ENCODE measurements at regions not wholly inside any gene's neighbourhood (a gene's known extent, or its start where the extent isn't known, plus 50 kb on each side); places are given as distances from the start of the nearest gene placed in this dataset.
"Not testable (repeated sequence)": the region's sequence is repeated elsewhere in the genome, so short reads cannot be mapped to it uniquely, and the experiment has no call there.

DNA sequence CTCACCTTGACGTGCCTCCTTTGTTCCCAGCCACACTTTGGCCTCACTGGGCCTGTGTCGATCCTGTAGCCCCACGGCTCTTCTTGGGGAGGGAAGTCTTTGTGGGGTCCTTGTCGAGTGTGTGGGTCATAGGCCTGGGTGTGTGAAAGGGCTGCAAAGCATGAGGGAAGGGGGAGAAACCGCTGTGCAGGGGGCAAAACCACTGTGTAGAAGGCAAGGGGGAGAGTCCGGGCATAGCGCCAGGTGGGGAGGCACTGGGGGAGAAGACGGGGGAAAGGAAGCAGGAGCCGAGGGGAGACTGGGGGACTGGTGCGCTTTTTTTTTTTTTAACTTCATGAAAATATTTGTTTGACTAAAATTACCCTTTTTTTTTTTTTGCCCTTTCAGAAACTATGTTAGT is 65.1 kb upstream of the RASD2 start:
- no peak for DNase-seq (ENCODE audit: low spot score)

DNA sequence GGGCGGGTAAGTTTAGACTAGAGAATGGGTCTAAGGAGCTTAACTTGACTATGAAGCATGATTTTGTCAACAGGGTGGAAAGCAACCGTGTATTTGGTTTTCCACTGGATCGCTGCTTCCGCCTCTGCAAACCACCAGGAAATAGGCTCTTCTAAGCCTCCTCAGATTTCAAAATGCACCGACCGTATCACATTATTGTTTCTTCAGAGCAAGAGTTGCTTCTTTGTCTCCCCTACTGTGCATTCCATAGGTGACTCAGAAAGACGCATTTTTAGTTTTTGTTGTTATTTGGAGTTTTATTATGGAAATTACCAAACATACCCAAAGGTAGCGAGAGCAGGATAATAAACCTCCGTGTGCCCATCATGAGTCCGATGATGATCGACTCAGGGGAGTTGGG is 64.3 kb upstream of the RASD2 start:
- no peak for DNase-seq (ENCODE audit: low spot score)

DNA sequence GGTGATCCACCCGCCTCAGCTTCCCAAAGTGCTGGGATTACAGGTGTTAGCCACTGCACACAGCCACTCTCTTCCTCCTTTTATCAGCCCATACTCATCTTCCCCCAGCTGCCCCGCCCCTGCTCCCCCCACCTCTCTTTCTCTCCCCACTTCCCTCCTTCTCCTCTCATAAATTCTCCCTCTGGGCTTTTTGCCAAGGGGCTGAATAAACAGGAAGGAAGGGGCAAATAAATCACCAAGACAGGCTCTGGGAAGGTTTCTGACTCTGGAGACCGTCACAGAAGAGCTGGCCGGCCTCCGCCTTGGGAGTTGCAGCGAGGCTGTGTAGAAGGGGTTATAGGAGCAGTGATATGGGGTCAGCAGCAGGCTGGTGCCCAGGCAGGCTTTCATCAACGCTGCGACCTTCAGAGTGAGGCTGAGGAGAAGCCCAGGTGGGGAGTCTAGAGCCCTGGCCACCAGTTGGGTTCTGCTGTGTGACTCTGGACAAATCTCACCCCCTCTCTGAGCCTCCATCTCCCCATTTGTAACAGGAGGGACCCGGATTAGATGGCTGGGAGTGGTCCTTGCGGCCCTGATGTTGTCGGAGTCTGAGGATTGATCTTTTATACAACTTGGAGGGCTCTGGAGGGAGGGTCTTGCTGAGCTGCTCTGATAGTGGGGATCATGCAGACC is 62.6 kb upstream of the RASD2 start:
- peak; percentile 59 for DNase-seq (ENCODE audit: low spot score)

DNA sequence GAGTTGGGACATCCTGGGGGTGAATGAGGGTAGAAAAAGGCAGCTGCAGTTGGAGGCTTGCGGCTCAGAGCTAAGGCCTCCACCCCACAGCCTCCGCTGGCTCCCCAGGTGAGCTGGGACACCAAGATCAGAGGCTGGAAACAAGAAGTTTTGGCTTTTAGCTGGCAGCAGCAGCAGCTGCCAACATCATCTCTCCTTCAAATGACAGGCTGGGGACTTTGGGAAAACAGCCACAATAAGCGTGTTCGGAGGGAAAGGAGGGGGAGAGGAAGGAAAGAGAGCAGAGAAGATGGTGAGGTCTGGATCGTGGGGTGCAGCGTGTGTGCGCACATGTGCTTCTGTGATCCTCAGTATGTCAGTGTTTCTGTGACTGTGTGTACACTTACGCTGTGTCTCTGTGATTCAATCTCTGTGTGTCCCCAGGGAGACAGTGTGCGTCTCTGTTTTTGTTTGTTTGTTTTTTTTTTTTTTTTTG is 62.0 kb upstream of the RASD2 start:
- DNase-seq (ENCODE audit: low spot score): no peak

DNA sequence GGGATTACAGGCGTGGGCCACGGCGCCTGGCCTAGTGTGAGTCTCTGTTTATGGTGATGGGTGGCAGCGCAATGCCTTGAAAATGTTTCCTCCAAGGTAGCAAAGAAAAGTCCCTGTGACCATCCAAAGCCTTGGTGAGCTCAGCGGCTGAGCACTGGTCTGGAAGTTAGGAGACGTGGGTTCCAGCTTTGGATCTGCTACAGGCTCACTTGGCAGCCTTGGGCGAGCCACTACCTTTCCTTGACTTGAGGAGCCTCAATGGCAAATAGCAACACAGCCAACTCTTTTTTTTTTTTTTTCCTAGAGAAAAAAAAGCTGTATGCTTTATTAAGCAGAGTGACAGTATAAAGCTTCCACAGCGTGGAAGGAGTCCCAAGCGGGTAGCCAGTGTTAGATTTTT is 61.3 kb upstream of the RASD2 start:
- no peak for DNase-seq (ENCODE audit: low spot score)

DNA sequence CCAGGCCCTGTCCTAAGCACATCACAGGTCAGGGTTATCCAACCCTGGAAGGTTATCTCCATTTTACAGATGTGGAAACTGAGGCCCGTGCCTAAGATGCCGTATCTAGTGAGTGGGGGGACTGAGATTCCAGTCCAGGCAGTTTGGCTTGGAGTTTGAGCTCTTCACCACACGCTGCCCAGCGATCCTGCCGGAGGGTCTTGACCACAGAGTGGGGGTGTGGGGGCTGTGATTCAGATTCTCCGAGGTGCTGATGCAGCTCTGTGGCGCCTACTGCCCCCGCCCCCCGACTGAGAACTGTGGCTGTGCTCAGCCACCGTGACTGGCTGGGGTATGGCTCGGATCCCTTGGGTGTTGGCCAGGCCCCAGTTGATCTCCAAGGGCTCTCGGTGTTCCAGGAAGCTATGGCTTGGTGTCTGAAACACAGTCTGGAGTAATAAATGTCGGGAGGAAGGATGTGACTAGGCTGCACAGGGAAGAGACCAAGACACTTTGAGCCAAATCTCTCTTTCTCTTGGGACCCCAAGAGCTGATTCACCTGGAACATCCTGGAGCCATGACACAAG is 60.6 kb upstream of the RASD2 start:
- DNase-seq (ENCODE audit: low spot score): no peak

DNA sequence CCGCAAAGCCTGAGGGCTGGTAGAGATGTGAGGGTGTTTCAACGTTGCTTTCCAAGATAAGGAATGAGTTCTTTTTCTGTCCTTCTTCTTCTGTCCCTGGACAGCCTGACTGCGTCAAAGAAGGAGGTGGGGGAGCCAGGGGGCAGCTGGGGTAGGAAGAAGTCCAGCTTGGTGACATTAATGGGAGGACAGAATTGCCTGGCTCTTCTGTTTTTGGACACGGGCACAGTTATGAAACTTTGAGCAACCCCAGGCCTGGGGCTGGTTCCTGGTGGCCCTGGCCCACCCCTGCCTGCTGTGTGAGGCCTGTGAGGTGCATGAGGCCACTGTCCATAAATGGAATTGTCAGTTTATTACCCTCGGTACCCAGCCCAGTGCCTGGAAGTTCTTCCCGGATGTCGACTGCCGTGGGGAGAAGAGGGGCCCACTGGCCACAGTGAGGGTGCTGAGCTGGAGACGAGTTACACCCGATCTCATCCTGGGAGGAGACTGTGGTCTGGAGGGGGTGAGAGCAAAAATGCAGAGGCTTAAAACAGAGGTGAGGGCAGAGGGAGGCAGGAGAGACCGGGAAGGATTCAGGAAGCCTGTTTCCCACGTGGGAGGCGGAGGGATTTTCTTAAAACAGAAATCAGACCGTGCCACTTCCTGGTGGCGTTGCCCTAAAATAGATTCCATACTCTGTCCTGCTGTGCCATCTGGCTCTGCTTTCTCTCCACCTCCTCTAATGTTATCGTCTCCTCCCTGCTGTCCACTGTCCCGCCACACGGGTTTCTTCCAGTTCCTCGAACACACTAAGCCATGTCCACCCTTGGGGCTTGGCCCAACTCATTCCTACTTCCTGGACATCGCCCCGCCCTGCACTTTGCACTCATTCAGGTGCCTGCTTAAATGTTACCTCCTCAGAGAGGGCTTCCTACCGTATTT is 59.7 kb upstream of the RASD2 start:
- no peak for DNase-seq (ENCODE audit: low spot score)

DNA sequence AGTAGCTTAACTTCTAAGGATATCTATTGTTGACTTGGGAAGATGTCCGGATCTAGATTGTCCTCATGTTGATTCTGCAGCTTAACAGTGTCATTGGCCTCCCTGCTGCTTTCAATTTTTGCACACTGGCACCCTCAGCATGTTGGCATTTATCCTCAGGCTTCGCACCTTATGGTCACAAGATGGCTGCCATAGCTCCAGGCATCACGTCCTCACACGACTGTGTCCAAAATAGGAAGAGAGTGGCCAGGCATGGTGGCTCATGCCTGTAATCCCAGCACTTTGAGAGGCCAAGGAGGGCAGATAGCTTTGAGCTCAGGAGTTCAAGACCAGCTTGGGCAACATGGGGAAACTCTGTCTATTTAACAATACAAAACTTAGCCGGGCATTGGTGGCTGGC is 58.3 kb upstream of the RASD2 start:
- DNase-seq (ENCODE audit: low spot score): no peak

DNA sequence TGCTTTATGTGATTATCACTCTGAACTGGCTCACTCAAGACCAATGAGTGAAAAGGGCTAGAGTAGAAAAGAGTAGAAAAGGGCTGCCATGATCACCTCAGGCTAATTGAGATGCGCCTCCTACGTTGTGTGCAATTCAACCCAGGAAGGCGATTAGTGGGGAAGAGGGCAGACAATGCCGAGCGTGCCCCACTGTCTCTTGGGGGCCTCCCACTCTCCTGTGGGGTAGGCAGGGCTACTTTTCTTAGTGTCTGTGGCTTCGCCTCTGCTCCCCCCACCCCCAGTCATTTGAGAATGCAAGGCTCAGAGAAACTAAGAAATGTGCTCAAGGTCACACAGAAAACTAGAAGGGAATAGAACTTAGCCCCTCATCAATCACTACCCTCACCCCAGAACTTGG is 57.7 kb upstream of the RASD2 start:
- no peak for DNase-seq (ENCODE audit: low spot score)

DNA sequence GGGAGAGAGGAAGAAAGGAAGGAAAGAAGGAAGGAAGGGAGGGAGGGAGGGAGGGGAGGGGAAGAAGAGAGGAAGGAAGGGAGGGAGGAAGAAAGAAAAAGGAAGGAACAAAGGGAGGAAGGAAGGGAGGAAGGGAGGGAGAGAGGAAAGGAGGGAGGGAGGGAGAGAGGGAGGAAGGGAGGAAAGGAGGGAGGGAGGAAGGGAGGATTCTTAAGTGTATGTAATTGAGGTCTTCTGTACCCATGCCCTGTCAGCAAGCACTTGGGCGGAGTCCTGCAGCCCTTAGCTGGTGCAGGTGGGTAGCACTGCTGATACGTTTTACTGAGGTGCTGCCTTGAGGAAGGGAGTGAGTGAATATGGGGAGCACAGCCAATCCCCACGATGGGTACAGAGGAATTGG is 56.9 kb upstream of the RASD2 start:
- DNase-seq (ENCODE audit: low spot score): no peak

DNA sequence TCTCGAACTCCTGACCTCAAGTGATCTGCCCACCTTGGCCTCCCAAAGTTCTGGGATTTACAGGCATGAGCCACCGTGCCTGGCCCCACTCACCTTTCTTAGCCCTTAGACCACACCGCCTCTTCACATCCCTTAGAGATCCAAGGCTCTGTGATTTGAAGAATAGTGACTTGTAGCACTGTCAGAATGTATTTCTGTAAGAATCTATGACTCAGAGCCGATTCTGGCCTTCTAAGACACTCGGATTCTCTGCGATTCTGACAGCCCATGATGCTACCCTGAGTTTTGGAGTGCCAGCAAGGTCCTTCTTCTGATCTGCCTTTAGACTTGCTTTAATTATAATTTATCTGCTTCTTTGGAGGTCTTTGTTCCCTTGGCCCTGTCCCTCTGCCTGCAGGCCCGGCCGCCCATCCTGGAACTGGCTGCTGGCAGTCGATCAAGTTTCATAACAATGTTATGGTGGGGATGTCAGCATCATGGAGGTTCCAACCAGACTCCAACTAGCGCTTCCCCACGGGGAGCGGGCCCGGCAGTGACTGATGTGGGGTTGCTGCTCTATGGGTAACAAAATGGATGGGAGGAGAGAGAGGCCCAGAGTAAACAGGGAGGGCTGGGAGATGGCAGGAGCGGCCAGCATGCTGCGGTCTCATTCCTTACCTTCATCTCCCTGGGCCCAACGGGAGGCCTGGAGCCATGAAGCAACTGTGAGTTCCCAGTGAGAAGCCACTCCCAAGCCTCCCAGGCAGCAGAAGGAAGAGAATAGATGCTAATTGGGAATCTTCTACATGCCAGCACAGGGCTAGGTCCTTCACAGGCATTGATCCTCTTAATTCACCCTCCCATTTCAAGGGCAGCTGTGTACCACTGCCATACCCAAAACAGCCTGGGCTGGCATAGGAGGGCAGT is 55.7 kb upstream of the RASD2 start:
- no peak for DNase-seq (ENCODE audit: low spot score)

DNA sequence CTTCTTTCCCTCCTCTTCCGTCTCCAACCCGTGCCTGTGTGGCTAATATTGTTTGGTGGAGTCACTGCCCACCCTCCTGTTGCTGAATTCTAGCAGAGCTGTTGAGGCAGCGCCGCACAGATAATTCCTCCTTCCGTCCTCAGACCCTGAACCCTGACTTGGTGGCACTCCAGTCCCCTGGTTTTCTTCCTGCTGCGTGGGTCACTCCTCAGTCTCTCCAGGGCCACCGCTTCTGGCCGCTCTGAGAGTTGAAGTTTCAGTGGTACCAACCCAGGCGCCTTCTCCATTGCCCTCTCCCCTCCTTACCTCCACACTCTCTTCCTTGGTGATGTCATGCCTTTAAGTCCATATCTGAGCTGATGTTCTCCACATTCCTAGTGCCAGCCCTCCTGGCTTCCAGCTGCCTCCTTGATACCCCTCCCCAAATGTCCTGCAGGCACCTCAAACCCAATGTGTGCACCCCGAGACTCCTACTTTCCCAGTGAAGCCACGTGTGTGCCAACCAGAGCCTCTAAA is 54.5 kb upstream of the RASD2 start:
- DNase-seq (ENCODE audit: low spot score): no peak

DNA sequence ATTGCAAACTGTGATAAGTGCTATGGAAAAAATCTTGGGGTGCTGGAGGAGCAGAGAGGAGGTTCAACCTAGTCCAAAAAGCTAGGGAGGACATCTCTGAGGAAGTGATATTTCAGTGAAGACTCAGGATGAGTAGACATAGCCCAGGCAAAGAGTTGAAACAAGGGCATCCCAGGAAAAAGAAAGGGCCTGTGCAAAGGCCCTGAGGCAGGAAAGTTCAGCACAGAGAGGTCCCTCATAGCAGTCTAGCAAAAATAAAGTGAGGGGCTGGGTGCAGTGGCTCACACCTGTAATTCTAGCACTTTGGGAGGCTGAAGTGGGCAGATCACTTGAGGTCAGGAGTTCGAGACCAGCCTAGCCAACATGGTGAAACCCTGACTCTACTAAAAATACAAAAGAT is 53.0 kb upstream of the RASD2 start:
- not testable (repeated sequence) for DNase-seq (ENCODE audit: low spot score)

DNA sequence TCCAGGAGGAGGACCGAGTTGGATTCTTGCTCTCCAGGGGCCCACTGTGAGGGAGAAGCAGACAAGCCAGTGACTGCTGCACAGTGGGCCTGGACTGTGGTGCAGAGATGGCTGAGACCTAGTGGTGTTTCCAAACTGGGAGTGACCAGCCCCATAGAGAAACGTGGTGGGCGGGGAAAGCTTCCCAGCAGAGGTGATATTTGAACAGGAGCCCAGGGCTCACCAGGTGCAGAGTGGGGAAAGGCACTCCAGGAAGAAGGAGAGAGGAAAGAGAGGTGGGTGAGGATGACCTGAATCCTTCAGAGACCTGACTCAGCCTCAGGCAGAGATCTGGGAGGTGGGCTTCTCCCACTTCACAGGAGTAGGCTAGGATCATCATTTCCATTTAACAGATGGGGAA is 52.1 kb upstream of the RASD2 start:
- no peak for DNase-seq (ENCODE audit: low spot score)

DNA sequence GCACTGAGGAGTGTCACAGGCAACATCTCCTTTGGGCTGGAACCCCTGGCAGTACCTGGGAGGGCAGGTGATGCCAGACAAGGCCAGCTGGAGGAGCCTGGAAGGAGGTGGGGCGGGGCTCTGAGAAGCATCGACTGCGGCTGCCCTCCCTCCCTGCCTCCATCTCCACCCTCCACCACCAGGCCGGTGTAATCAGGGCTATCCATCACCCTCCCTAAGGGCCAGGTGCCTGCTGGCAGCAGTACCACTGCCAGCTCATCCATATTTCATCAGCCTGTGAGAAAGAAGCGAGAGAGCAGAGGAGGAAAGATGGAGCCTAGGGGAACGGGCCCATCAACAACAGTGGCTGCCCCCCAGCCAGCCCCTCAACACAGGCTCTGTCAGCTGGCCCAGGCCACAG is 51.4 kb upstream of the RASD2 start:
- DNase-seq (ENCODE audit: low spot score): no peak
